ENCODE measurements at regions not wholly inside any gene's neighbourhood (a gene's known extent, or its start where the extent isn't known, plus 50 kb on each side); places are given as distances from the start of the nearest gene placed in this dataset.

DNA sequence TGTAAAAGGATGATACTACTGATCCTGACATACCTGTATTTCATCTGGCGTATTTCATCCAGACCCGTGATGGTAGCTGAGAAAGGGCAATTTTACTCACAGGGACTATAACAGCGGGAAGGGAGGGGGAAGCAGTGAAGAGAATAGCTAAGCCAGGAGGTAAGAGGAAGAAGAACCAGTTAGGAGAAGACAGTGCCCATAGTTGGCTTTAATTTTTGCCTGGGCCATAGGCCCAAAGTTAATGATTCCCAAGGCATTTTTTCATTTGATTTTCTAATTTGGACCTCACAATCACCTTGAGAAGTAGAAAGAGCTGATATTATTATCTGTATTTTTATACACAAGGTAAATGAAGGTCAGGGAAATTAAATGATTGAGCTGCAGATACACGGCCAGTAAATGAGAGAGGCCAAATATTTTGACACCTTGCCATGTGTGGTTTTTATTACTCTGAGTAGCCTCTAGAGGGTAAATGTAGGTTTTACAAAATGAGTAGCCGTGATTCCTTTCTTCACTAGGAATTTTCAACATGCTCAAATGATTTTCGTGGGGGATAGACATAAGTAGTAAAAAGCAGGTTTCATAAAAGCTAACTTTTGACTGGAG is 382.2 kb downstream of the FUT8 start:
- no peaks in the 10 kb centered on the region for H3K9me3 Mint-ChIP-seq (ENCODE audit: low read depth)
- H3K4me1 Mint-ChIP-seq (ENCODE audit: low read depth), result no peaks in the 10 kb centered on the region

GRCh38 chr14:65798216-65798615 is 385.7 kb downstream of the FUT8 start:
- H3K4me3 Mint-ChIP-seq (ENCODE audit: unreplicated experiment), result no peak overlapping the region
- H3K36me3 Mint-ChIP-seq (ENCODE audit: low read depth), result no peaks in the 10 kb centered on the region
- no peak overlapping the region for H3K27ac Mint-ChIP-seq (ENCODE audit: unreplicated experiment)
- no peaks in the 10 kb centered on the region for H3K9me3 Mint-ChIP-seq (ENCODE audit: low read depth)
- H3K4me1 Mint-ChIP-seq (ENCODE audit: low read depth), result no peaks in the 10 kb centered on the region
- peaks cover 2% of the 10 kb centered on the region for H3K27me3 Mint-ChIP-seq (ENCODE audit: low read depth)
- TF ChIP-seq CTCF (IDR thresholded peaks at IDR 0.05), result no peak
- DNase-seq (ENCODE audit: low spot score), result no peak

More for the DNA sequence above, 382.2 kb downstream of the FUT8 start:
- H3K27me3 Mint-ChIP-seq (ENCODE audit: low read depth), result no peaks in the 10 kb centered on the region
- no peak overlapping the region for H3K4me3 Mint-ChIP-seq (ENCODE audit: unreplicated experiment)
- no peak overlapping the region for H3K27ac Mint-ChIP-seq (ENCODE audit: unreplicated experiment)
- no peak for DNase-seq (ENCODE audit: low spot score)
- no peaks in the 10 kb centered on the region for H3K36me3 Mint-ChIP-seq (ENCODE audit: low read depth)
- TF ChIP-seq CTCF (IDR thresholded peaks at IDR 0.05), result no peak

- no peak overlapping the region for H3K4me3 Mint-ChIP-seq (ENCODE audit: unreplicated experiment)
- no peak for TF ChIP-seq CTCF (IDR thresholded peaks at IDR 0.05)
- peaks cover 2% of the 10 kb centered on the region for H3K27me3 Mint-ChIP-seq (ENCODE audit: low read depth)
- no peaks in the 10 kb centered on the region for H3K9me3 Mint-ChIP-seq (ENCODE audit: low read depth)
- H3K4me1 Mint-ChIP-seq (ENCODE audit: low read depth), result no peaks in the 10 kb centered on the region
- no peaks in the 10 kb centered on the region for H3K36me3 Mint-ChIP-seq (ENCODE audit: low read depth)
- no peak overlapping the region for H3K27ac Mint-ChIP-seq (ENCODE audit: unreplicated experiment)
- no peak for DNase-seq (ENCODE audit: low spot score)
These were observed 388.2 kb downstream of the FUT8 start for GRCh38 chr14:65800694-65801093.

DNA sequence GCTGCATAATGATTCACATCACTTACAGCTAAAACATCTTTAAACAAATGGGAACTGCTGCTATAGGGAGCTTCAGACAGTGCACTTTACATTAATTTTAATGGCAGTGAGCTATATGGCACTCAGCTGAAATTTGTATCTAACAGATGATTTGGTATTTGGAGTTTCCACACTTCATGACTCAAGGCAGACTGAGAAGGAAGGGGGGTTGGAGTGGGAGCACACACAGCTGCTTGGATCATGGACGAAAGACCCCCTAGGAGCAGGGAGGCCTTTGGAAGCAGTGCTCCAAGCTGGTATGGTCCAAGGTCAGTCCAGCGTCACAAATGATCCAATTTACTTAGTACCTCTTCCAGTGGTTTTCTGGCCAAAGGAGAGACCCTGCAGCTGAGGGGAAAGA is 389.7 kb downstream of the FUT8 start:
- no peak for DNase-seq (ENCODE audit: low spot score)
- Mint-ChIP-seq H3K36me3 (ENCODE audit: low read depth) (no peaks in the 10 kb centered on the region), H3K9me3 (ENCODE audit: low read depth) (no peaks in the 10 kb centered on the region), H3K27ac (ENCODE audit: unreplicated experiment) (no peak overlapping the region), H3K4me3 (ENCODE audit: unreplicated experiment) (no peak overlapping the region), H3K27me3 (ENCODE audit: low read depth) (peaks cover 2% of the 10 kb centered on the region), H3K4me1 (ENCODE audit: low read depth) (no peaks in the 10 kb centered on the region)
- no peak for TF ChIP-seq CTCF (IDR thresholded peaks at IDR 0.05)

DNA sequence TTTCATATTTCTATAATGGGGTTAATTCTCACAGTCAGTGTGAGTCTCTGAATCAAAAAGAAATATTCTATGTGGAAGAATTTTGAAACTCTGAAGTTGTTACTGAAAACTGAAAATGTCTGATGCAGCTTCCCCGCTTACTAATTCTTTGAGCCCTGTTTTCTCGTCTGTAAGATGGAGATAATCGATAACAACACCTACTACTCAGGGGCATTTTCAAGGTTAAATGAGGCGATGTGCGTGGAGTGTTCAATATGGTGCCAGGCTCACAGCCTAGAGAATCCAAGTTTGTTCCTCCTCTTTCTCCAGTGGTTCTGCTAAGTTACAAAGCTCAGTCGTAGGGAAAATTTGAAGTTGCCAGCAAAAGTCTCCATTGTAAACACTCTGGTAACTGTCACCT is 391.4 kb downstream of the FUT8 start:
- no peak for DNase-seq (ENCODE audit: low spot score)
- no peak for TF ChIP-seq CTCF (IDR thresholded peaks at IDR 0.05)
- Mint-ChIP-seq H3K27me3 (ENCODE audit: low read depth) (peaks cover 2% of the 10 kb centered on the region), H3K4me1 (ENCODE audit: low read depth) (no peaks in the 10 kb centered on the region), H3K9me3 (ENCODE audit: low read depth) (no peaks in the 10 kb centered on the region), H3K36me3 (ENCODE audit: low read depth) (no peaks in the 10 kb centered on the region), H3K27ac (ENCODE audit: unreplicated experiment) (no peak overlapping the region), H3K4me3 (ENCODE audit: unreplicated experiment) (no peak overlapping the region)

Measured in chondrocyte (in vitro differentiated cells).